Fibroblast of the aortic adventitia (primary cell): ENCODE measurements at regions not wholly inside any gene's neighbourhood (a gene's known extent, or its start where the extent isn't known, plus 50 kb on each side); places are given as distances from the start of the nearest gene placed in this dataset.

ENCODE experiments used
- DNase-seq: peaks from one replicate; pipeline ENCODE4 v3.0.0-alpha.2; 2010; ENCODE audit warnings: low read depth
- H3K4me3 ChIP-seq: 2 replicates; pipeline ENCODE4 v1.5.1; 2011; ENCODE audit warnings: low read depth, mild to moderate bottlenecking, control low read depth, low read length, moderate library complexity
- CTCF ChIP-seq: IDR thresholded peaks from 2 replicates; pipeline ENCODE4 v1.5.1; 2011; ENCODE audit warnings: mild to moderate bottlenecking, low read length, control low read depth, inconsistent platforms; ENCODE audit not compliant: insufficient read depth

GRCh38 chr20:40606660-40607059 lies 82.4 kb downstream of the MAFB start:
- TF ChIP-seq CTCF: no peak
- H3K4me3 ChIP-seq: no peak overlapping the region
- DNase-seq: no peak

- no peak overlapping the region for H3K4me3 ChIP-seq
- no peak for TF ChIP-seq CTCF
Measured at GRCh38 chr20:40606237-40606636, 82.8 kb downstream of the MAFB start.

GRCh38 chr20:40604416-40604815 lies 84.6 kb downstream of the MAFB start:
- no peak overlapping the region for H3K4me3 ChIP-seq
- no peak for TF ChIP-seq CTCF
- DNase-seq: no peak

More at GRCh38 chr20:40606237-40606636, 82.8 kb downstream of the MAFB start:
- DNase-seq: no peak

GRCh38 chr20:40603057-40603651 lies 85.9 kb downstream of the MAFB start:
- no peak for DNase-seq
- H3K4me3 ChIP-seq: no peak overlapping the region
- no peak for TF ChIP-seq CTCF

GRCh38 chr20:40602381-40602780 lies 86.7 kb downstream of the MAFB start:
- no peak for DNase-seq
- TF ChIP-seq CTCF: no peak

GRCh38 chr20:40600441-40601219 lies 88.4 kb downstream of the MAFB start:
- no peak for TF ChIP-seq CTCF
- DNase-seq: no peak
- H3K4me3 ChIP-seq: no peak overlapping the region

More at GRCh38 chr20:40602381-40602780, 86.7 kb downstream of the MAFB start:
- no peak overlapping the region for H3K4me3 ChIP-seq

GRCh38 chr20:40599987-40600386 lies 89.0 kb downstream of the MAFB start:
- H3K4me3 ChIP-seq: no peak overlapping the region
- DNase-seq: no peak
- TF ChIP-seq CTCF: no peak
